T-helper 2 cell (primary cell): ENCODE measurements at regions not wholly inside any gene's neighbourhood (a gene's known extent, or its start where the extent isn't known, plus 50 kb on each side); places are given as distances from the start of the nearest gene placed in this dataset.
"Not testable (repeated sequence)": the region's sequence is repeated elsewhere in the genome, so short reads cannot be mapped to it uniquely, and the experiment has no call there.

Experiments
- DNase-seq, 5 experiments: peaks; one replicate each; pipeline versions ENCODE4 v3.0.0 to v3.0.0-alpha.2; 2012 to 2022

GRCh38 chr4:186982160-186982559, 258.5 kb upstream of the FAT1 start:
- no peak for DNase-seq

- DNase-seq, result no peak
Measured at GRCh38 chr4:186984105-186984644, 260.5 kb upstream of the FAT1 start.

- no peak for DNase-seq
Measured at GRCh38 chr4:186999686-187000085, 276.0 kb upstream of the FAT1 start.

- no peak for DNase-seq
Measured at GRCh38 chr4:187000281-187000680, 276.6 kb upstream of the FAT1 start.

- not testable (repeated sequence) for DNase-seq
Measured at GRCh38 chr4:187002133-187002532, 278.5 kb upstream of the FAT1 start.

GRCh38 chr4:187004628-187005027, 281.0 kb upstream of the FAT1 start:
- no peak for DNase-seq

- DNase-seq, result no peak
Measured at GRCh38 chr4:187006189-187006618, 282.5 kb upstream of the FAT1 start.

- DNase-seq, result no peak
Measured at GRCh38 chr4:187010052-187010451, 286.4 kb upstream of the FAT1 start.

GRCh38 chr4:187016101-187016500, 292.4 kb upstream of the FAT1 start:
- DNase-seq, result no peak

- DNase-seq, result no peak
Measured at GRCh38 chr4:187017147-187017546, 293.5 kb upstream of the FAT1 start.

- no peak for DNase-seq
Measured at GRCh38 chr4:187019896-187020295, 296.2 kb upstream of the FAT1 start.

- DNase-seq, result no peak
Measured at GRCh38 chr4:187020676-187021075, 297.0 kb upstream of the FAT1 start.

GRCh38 chr4:187021436-187022205, 298.0 kb upstream of the FAT1 start:
- no peak for DNase-seq

GRCh38 chr4:187027272-187027671, 303.6 kb upstream of the FAT1 start:
- no peak for DNase-seq

- DNase-seq, result no peak
Measured at GRCh38 chr4:187042251-187042650, 318.6 kb upstream of the FAT1 start.

- DNase-seq, result no peak
Measured at GRCh38 chr4:187046471-187046870, 322.8 kb upstream of the FAT1 start.

- no peak for DNase-seq
Measured at GRCh38 chr4:187059021-187059420, 335.4 kb upstream of the FAT1 start.

- no peak for DNase-seq
Measured at GRCh38 chr4:187059895-187060294, 336.2 kb upstream of the FAT1 start.

GRCh38 chr4:187060551-187060950, 336.9 kb upstream of the FAT1 start:
- DNase-seq, result no peak

GRCh38 chr4:187063251-187063650, 339.6 kb upstream of the FAT1 start:
- DNase-seq, result no peak

- DNase-seq, result no peak
Measured at GRCh38 chr4:187064033-187064432, 340.4 kb upstream of the FAT1 start.

GRCh38 chr4:187065396-187065795, 341.7 kb upstream of the FAT1 start:
- DNase-seq, result no peak

GRCh38 chr4:187065806-187066205, 342.1 kb upstream of the FAT1 start:
- DNase-seq, result no peak

- no peak for DNase-seq
Measured at GRCh38 chr4:187069398-187069797, 345.7 kb upstream of the FAT1 start.

- no peak for DNase-seq
Measured at GRCh38 chr4:187070158-187070557, 346.5 kb upstream of the FAT1 start.
